ENCODE measurements at regions not wholly inside any gene's neighbourhood (a gene's known extent, or its start where the extent isn't known, plus 50 kb on each side); places are given as distances from the start of the nearest gene placed in this dataset.

DNA sequence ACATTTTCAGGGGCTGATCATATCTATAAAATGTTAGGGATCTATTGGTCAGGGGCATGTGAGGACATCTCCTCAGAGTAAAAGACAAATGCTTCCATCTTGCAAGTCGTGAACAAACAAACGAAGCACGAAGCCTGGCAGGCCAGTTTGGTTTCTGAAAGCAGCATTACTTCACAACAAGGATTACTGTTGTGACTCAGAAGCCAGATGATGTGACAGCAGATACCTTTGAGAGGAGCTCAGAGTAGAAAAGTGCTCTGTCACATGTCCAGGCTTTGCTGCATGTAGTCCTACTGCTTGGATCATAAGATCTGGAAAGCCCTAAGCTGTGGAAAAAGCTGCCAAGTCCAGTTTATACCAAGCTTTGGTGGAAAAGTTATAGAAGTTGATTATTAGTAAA is 1827.2 kb downstream of the ARAP2 start:
- TF ChIP-seq, protein P1, sequence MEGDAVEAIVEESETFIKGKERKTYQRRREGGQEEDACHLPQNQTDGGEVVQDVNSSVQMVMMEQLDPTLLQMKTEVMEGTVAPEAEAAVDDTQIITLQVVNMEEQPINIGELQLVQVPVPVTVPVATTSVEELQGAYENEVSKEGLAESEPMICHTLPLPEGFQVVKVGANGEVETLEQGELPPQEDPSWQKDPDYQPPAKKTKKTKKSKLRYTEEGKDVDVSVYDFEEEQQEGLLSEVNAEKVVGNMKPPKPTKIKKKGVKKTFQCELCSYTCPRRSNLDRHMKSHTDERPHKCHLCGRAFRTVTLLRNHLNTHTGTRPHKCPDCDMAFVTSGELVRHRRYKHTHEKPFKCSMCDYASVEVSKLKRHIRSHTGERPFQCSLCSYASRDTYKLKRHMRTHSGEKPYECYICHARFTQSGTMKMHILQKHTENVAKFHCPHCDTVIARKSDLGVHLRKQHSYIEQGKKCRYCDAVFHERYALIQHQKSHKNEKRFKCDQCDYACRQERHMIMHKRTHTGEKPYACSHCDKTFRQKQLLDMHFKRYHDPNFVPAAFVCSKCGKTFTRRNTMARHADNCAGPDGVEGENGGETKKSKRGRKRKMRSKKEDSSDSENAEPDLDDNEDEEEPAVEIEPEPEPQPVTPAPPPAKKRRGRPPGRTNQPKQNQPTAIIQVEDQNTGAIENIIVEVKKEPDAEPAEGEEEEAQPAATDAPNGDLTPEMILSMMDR (IDR thresholded peaks at IDR 0.05; ENCODE audit: poor library complexity) = no peak
- TF ChIP-seq EZH2phosphoT487 (IDR thresholded peaks at IDR 0.05; ENCODE audit: low read depth, severe bottlenecking, unreplicated experiment) = no peak
